GM12865 (cell line): ENCODE measurements at regions not wholly inside any gene's neighbourhood (a gene's known extent, or its start where the extent isn't known, plus 50 kb on each side); places are given as distances from the start of the nearest gene placed in this dataset.
"Not testable (repeated sequence)": the region's sequence is repeated elsewhere in the genome, so short reads cannot be mapped to it uniquely, and the experiment has no call there.

Source experiments
- DNase-seq: peaks from one replicate; pipeline ENCODE4 v3.0.0; 2010; ENCODE audit warnings: low read depth
- H3K4me3 ChIP-seq: 2 replicates; pipeline ENCODE4 v1.5.1; 2011; ENCODE audit warnings: mild to moderate bottlenecking, low read depth, low read length, control low read depth
- CTCF ChIP-seq: IDR thresholded peaks from 2 replicates; pipeline ENCODE4 v1.5.1; 2011; ENCODE audit warnings: low read length, control low read depth, low read depth, inconsistent platforms; ENCODE audit not compliant: insufficient read depth; ENCODE audit errors: missing control alignments

GRCh38 chr5:127196042-127196441, 94.6 kb upstream of the MEGF10 start:
- DNase-seq = no peak
- no peak overlapping the region for H3K4me3 ChIP-seq
- TF ChIP-seq CTCF = no peak

DNA sequence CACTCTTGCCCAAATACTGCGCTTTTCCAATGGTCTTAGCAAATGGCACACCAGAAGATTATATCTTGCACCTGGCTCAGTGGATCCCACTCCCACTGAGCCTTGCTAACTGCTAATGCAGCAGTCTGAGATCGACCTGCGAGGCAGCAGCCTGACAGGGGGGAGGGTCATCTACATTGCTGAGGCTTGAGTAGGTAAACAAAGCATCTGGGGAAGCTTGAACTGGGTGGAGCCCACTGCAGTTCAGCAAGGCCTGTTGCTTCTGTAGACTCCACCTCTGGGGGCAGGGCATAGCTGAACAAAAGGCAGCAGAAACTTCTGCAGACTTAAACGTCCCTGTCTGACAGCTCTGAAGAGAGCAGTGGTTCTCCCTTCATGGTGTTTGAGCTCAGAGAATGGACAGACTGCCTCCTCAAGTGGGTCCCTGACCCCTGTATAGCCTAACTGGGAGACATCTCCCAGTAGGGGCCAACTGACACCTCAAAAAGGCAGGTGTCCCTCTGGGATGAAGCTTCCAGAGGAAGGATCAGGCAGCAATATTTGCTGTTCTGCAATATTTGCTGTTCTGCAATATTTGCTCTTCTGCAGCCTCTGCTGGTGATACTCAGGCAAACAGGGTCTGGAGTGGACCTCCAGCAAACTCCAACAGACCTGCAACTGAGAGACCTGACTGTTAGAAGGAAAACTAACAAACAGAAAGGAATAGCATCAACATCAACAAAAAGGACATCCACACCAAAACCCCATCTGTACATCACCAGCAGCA, 93.0 kb upstream of the MEGF10 start:
- DNase-seq = not testable (repeated sequence)

GRCh38 chr5:127202738-127203137, 87.9 kb upstream of the MEGF10 start:
- DNase-seq, H3K4me3 ChIP-seq: not testable (repeated sequence)

More for the DNA sequence above, 93.0 kb upstream of the MEGF10 start:
- H3K4me3 ChIP-seq = not testable (repeated sequence)

DNA sequence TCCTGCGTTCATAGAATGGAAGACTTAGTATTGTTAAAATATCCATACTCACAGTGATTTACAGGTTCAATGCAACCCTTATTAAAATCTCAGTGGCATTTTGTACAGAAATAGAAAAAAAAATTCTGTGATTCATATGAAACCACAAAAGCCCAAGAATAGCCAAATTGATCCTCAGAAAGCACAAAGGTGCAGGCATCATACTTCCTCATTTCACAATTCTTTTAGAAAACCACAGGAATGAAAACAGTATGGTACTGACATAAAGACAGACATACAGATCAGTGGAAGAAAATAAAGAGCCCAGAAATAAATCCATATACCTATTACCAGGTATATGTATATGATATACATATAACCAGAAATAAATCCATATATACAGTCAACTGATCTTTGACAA, 86.8 kb upstream of the MEGF10 start:
- H3K4me3 ChIP-seq = no peak overlapping the region
- no peak for TF ChIP-seq CTCF
- DNase-seq = no peak

- no peak for DNase-seq
- TF ChIP-seq CTCF = no peak
- no peak overlapping the region for H3K4me3 ChIP-seq
Observed at GRCh38 chr5:127205147-127205546, 85.4 kb upstream of the MEGF10 start.

DNA sequence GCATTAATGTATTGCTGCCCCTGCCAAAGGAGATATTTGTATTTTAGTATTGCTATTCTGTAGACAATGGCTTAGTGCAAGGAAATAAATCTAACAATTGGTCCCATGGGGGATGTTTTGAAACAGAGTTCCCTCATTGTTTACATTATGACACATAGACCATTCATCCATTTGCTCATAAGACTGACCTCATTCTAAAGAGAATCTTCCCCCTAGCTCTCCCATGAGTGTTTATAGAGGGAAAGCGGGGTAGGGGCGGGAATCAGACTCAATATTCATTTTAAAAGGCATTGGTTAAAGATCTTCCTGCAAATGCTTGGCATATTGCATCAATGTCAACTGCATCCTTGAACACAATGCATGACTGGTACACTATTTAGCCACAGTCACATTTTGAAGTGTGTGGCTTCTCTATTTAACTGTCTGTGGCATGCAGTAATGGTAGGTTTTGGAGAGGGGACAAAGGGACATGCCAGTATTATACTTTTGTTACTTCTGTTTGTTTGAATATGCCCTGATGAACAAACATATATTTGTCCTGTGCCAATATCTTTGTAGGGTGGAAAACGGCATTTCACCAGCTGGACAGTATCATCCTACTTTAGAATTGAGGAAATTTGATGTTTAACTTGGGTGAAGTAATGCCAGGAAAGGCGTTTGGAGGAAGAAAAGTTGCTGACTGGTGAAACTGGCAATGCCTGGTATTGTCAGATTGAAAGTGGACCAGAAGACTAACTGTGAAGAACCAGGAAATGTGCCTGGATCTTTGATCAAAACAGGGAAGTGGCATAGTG, 84.1 kb upstream of the MEGF10 start:
- no peak for DNase-seq
- TF ChIP-seq CTCF = no peak

GRCh38 chr5:127210042-127210441, 80.6 kb upstream of the MEGF10 start:
- no peak for TF ChIP-seq CTCF
- no peak for DNase-seq

More for the DNA sequence above, 84.1 kb upstream of the MEGF10 start:
- H3K4me3 ChIP-seq = no peak overlapping the region

GRCh38 chr5:127213231-127213630, 77.4 kb upstream of the MEGF10 start:
- no peak for TF ChIP-seq CTCF
- H3K4me3 ChIP-seq = no peak overlapping the region
- no peak for DNase-seq

More at GRCh38 chr5:127210042-127210441, 80.6 kb upstream of the MEGF10 start:
- H3K4me3 ChIP-seq = no peak overlapping the region
